ENCODE measurements at regions not wholly inside any gene's neighbourhood (a gene's known extent, or its start where the extent isn't known, plus 50 kb on each side); places are given as distances from the start of the nearest gene placed in this dataset.
"Not testable (repeated sequence)": the region's sequence is repeated elsewhere in the genome, so short reads cannot be mapped to it uniquely, and the experiment has no call there.

- not testable (repeated sequence) for DNase-seq (ENCODE audit: low read depth in 2 of 2)
These were observed 197.1 kb upstream of the TBL1XR1 start for GRCh38 chr3:177394231-177395024.

- DNase-seq (ENCODE audit: low read depth in 2 of 2) = no peak
These were observed 199.5 kb upstream of the TBL1XR1 start for GRCh38 chr3:177396733-177397132.

DNA sequence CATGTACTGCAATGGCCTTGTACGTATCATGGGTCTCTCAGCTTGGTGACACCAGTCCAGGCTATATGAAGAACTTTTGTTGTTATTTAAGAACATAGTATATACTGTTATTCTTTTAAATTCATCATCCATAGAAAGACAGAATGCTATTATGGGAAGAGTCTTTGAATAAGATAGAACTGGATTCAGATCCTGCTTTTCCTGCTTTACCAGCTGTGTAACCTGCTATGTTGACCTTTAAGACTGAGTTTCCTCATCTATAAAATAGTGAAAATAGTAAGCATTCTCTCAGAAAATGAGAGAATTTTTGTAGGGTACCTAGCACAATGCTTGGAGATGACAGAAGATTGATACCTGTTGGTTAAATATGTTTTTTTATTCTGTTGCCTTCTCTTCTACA, 204.1 kb upstream of the TBL1XR1 start:
- no peak for DNase-seq (ENCODE audit: low read depth in 2 of 2)

DNA sequence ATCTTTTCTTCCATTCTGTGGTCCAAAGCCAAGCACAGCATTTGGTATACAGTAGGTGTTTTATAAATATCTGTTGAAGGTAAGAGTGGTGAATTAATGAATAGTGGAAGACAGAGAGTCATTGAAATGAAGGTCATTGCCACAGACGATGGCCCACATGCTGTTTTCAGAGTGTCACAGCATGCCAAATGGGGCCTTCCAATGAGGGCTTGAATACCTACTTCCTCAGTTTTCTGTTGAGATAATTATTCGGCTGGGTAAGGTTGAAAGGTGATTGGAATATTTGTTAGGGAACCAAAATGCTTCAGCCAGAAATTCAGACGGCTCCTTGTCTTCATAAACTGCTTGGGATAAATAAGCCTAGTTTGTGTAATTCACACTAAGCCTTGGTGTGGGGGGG, 205.3 kb upstream of the TBL1XR1 start:
- DNase-seq (ENCODE audit: low read depth in 2 of 2) = no peak

DNA sequence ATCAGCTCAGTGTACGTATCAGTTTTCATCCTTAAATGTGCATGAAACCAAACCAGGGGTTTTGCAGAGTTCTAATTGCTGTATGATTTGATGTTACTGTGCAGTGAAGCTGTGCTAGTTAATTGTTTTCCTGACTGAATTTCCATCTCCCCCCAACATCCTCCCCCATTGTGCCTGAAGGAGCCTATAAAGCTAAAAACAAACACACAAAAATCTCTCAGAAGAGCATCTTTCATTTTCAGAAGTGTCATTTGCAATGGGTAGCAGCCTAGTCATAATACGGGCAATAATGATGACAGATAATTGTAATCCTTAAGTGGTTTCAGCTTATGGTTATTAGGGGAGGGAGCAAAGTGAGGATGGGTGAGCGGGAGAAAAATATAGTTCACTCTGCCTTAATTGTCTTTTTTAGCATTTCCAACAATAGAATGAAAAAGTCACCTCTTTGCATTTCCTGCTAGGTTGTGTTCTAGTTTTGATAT, 207.9 kb upstream of the TBL1XR1 start:
- DNase-seq (ENCODE audit: low read depth in 2 of 2) = no peak

DNA sequence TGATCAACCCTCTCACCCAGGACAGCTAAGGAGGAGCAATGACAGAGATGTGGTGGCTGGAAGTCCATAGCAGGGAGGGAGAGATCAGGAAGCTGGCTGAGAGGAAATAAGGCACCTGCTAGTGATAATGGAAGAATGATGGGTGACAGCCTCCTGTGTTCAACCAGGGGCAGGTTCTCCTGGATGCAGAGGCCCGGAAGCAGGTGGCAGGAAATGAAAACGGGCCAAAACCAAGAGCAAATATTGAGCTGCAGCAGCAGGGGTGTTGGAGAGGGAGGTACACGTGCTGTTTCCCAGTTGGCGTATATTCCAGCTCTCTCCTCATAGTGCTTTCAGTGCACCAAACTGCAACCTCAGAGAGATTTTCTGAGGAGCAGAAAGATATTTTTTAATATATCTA, 213.4 kb upstream of the TBL1XR1 start:
- DNase-seq (ENCODE audit: low read depth in 2 of 2) = no peak

GRCh38 chr3:177411201-177411600, 213.9 kb upstream of the TBL1XR1 start:
- DNase-seq (ENCODE audit: low read depth in 2 of 2) = no peak

GRCh38 chr3:177412677-177413170, 215.4 kb upstream of the TBL1XR1 start:
- not testable (repeated sequence) for DNase-seq (ENCODE audit: low read depth in 2 of 2)

- DNase-seq (ENCODE audit: low read depth in 2 of 2) = no peak
These were observed 216.8 kb upstream of the TBL1XR1 start for GRCh38 chr3:177414093-177414492.

DNA sequence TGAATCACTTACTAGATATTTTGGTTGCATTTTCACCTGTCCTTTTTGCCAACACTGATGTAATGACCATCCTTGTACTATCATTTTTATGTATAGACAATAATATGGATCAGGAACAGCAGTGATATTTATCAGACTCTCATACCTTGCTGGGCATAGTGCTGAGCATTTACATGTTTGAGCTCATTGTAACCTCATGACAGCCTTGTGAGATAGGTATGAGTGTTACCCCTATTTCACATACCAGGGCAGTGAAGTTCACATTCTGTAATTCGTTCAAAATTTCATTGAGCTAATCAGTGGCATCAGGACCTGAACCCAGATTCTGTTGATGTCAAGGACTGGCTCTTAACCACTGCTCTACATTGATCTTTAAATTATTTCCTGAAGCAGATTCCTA, 221.5 kb upstream of the TBL1XR1 start:
- DNase-seq (ENCODE audit: low read depth in 2 of 2) = no peak

DNA sequence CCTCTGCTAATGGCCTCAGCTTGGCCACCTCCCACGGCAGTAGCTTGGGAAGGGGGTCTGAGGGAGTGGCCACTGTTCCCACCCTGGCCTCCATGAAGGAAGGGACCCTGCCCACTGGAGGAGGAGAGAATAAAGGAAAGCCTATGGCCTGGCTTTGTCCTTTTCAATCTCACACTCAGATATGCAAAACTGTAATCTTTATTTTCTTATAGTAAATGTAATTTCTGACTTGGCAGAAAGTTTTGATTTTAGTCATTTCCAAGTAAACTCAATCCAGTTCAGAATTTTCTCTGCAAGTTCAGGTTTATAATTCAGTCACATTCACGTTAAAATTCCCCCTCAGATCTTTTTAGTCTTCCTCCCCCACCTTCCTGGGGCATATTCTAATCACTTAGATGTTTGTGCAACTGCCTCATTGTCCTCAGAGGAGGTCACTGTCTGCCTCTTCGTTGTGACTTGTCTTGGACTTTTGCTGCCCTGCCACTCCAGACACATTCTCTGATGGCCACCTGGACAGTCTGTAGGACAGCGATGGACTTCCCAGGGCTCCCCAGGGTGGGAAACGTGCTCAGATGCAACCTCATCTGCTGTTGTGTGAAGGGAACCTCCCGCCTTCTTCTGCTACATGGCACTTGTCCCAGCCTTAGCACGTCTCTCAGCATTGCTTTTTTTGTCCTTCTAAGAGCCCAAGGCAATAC, 222.8 kb upstream of the TBL1XR1 start:
- DNase-seq (ENCODE audit: low read depth in 2 of 2) = no peak

- DNase-seq (ENCODE audit: low read depth in 2 of 2) = no peak
These were observed 223.6 kb upstream of the TBL1XR1 start for GRCh38 chr3:177420651-177421480.

DNA sequence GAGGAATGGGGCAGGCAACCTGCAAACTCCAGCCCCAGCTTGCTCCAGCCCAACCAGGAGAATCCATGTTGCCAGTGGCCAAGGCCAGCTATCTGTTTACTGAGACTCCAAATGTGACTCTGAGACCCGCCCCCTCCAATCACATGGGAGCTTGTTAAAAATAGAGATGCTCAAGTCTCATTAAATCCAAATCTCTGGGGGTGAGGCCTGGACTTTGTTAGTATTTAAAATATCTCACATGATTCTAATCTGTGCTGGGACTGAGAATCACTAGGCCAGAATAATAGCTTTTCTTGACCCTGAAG, 224.2 kb upstream of the TBL1XR1 start:
- DNase-seq (ENCODE audit: low read depth in 2 of 2) = no peak

- no peak for DNase-seq (ENCODE audit: low read depth in 2 of 2)
These were observed 227.2 kb upstream of the TBL1XR1 start for GRCh38 chr3:177424521-177424920.

GRCh38 chr3:177425042-177425441, 227.8 kb upstream of the TBL1XR1 start:
- DNase-seq (ENCODE audit: low read depth in 2 of 2) = no peak

DNA sequence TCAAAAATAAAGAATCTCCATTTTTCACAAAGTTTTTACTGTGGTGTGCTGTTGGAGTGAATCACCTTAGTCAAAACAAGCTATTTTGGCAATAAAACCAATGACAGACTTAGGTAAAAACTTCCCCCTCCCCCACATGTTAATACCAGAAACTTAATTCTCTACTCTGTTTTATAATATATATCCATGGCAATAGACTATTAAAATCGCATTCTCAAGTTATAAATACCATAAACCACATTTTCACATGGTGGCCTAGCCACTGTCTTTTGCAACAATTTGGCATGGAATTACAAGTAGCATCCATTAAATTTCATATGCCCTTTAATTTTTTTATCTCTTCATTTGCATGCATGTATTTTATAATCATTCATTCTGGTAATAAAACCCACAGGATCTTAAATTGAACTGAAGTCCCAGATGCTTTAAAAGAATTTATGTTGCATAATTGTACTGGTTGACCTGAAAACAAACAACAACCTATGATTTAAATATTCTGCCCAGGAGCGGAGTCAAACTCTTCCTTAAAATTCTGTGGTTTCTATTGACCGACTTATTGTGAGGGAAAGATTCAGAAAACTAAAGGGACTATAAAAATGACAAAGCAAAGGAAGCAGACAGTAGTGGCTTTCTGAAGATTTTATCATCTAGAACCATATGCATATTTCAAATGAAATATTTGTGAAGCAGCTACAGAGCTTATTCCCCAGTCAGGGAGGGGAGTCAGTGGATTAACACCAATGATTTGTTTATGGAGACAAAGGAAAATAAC, 229.0 kb upstream of the TBL1XR1 start:
- no peak for DNase-seq (ENCODE audit: low read depth in 2 of 2)

GRCh38 chr3:177426878-177427495, 229.7 kb upstream of the TBL1XR1 start:
- DNase-seq (ENCODE audit: low read depth in 2 of 2) = no peak

GRCh38 chr3:177427540-177427939, 230.3 kb upstream of the TBL1XR1 start:
- no peak for DNase-seq (ENCODE audit: low read depth in 2 of 2)

DNA sequence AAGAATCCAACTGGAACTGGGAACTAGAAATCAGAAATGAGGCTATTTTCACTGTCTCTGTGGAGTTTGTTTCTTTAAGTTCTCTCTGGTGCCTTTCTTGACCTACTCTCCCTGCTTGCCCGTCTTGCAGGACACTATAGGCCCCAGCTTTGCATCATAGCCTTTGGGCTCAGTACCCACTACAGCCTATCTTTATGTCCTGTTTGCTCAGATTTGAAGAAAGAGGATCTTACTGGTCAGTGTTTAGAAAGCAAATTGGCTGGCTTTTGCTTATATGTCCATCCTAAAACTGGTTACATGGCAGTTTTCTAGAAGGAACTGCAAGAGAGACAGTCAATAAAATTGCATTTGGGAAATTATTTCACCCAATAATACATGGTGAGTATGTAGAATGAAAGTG, 231.8 kb upstream of the TBL1XR1 start:
- DNase-seq (ENCODE audit: low read depth in 2 of 2) = no peak

GRCh38 chr3:177429771-177430170, 232.5 kb upstream of the TBL1XR1 start:
- DNase-seq (ENCODE audit: low read depth in 2 of 2) = no peak

DNA sequence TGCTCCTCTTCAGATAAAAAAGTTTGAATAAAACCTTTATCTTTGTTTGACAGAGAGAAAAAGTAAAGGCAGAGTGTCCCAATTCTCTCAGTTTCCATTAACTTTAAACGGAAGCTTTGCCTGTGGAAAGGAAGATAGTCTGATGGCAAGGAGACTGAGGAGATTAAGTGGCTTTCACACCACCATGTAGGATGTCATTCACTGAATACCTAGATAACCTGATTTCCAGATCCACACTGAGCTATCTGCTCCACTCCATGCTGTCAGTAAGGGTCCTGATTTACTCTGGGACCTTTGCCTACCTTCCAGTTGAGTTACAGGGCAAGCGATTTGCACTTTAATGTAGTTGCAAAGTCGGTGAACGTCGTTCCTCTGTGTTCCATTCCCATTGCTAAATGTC, 233.4 kb upstream of the TBL1XR1 start:
- DNase-seq (ENCODE audit: low read depth in 2 of 2) = no peak
